ENCODE measurements at regions not wholly inside any gene's neighbourhood (a gene's known extent, or its start where the extent isn't known, plus 50 kb on each side); places are given as distances from the start of the nearest gene placed in this dataset.
A peak's percentile ranks its signal among the peaks of the same experiment; 100 is the strongest.

GRCh38 chr14:101110729-101111619 lies 207.5 kb upstream of the RTL1 start:
- DNase-seq: no peak
- in situ Hi-C loops (cut with MboI; ENCODE audit: low pct_unique_long_range_greater_than_20kb, low sequenced_read_pairs): no loop called here

GRCh38 chr14:101111620-101112290 lies 208.2 kb upstream of the RTL1 start:
- in situ Hi-C loops (cut with MboI; ENCODE audit: low pct_unique_long_range_greater_than_20kb, low sequenced_read_pairs): no loop called here

GRCh38 chr14:101112351-101113107 lies 209.0 kb upstream of the RTL1 start:
- in situ Hi-C loops (cut with MboI; ENCODE audit: low pct_unique_long_range_greater_than_20kb, low sequenced_read_pairs): no loop called here
- no peak for DNase-seq

More at GRCh38 chr14:101111620-101112290, 208.2 kb upstream of the RTL1 start:
- no peak for DNase-seq

GRCh38 chr14:101113108-101113612 lies 209.6 kb upstream of the RTL1 start:
- in situ Hi-C loops (cut with MboI; ENCODE audit: low pct_unique_long_range_greater_than_20kb, low sequenced_read_pairs): no loop called here
- DNase-seq: no peak

GRCh38 chr14:101113835-101114725 lies 210.6 kb upstream of the RTL1 start:
- DNase-seq: no peak
- in situ Hi-C loops (cut with MboI; ENCODE audit: low pct_unique_long_range_greater_than_20kb, low sequenced_read_pairs): no loop called here

- in situ Hi-C loops (cut with MboI; ENCODE audit: low pct_unique_long_range_greater_than_20kb, low sequenced_read_pairs): no loop called here
- DNase-seq: no peak
Measured at GRCh38 chr14:101114726-101115515, 211.4 kb upstream of the RTL1 start.

- in situ Hi-C loops (cut with MboI; ENCODE audit: low pct_unique_long_range_greater_than_20kb, low sequenced_read_pairs): no loop called here
- DNase-seq: no peak
Measured at GRCh38 chr14:101115652-101116051, 212.1 kb upstream of the RTL1 start.

GRCh38 chr14:101116065-101116464 lies 212.5 kb upstream of the RTL1 start:
- in situ Hi-C loops (cut with MboI; ENCODE audit: low pct_unique_long_range_greater_than_20kb, low sequenced_read_pairs): no loop called here
- no peak for DNase-seq

GRCh38 chr14:101116486-101117130 lies 213.1 kb upstream of the RTL1 start:
- in situ Hi-C loops (cut with MboI; ENCODE audit: low pct_unique_long_range_greater_than_20kb, low sequenced_read_pairs): no loop called here
- DNase-seq: no peak

GRCh38 chr14:101117543-101117942 lies 214.0 kb upstream of the RTL1 start:
- no peak for DNase-seq
- in situ Hi-C loops (cut with MboI; ENCODE audit: low pct_unique_long_range_greater_than_20kb, low sequenced_read_pairs): no loop called here

- in situ Hi-C loops (cut with MboI; ENCODE audit: low pct_unique_long_range_greater_than_20kb, low sequenced_read_pairs): no loop called here
- no peak for DNase-seq
Measured at GRCh38 chr14:101118233-101118632, 214.7 kb upstream of the RTL1 start.

GRCh38 chr14:101118746-101119591 lies 215.4 kb upstream of the RTL1 start:
- no peak for DNase-seq

GRCh38 chr14:101119830-101120571 lies 216.5 kb upstream of the RTL1 start:
- in situ Hi-C loops (cut with MboI; ENCODE audit: low pct_unique_long_range_greater_than_20kb, low sequenced_read_pairs): no loop called here
- DNase-seq: peak; percentile 8

More at GRCh38 chr14:101118746-101119591, 215.4 kb upstream of the RTL1 start:
- in situ Hi-C loops (cut with MboI; ENCODE audit: low pct_unique_long_range_greater_than_20kb, low sequenced_read_pairs): no loop called here

- DNase-seq: peak; percentile 91
- in situ Hi-C loops (cut with MboI; ENCODE audit: low pct_unique_long_range_greater_than_20kb, low sequenced_read_pairs): no loop called here
Measured at GRCh38 chr14:101120641-101121507, 217.4 kb upstream of the RTL1 start.

- in situ Hi-C loops (cut with MboI; ENCODE audit: low pct_unique_long_range_greater_than_20kb, low sequenced_read_pairs): no loop called here
- no peak for DNase-seq
Measured at GRCh38 chr14:101121508-101122139, 218.1 kb upstream of the RTL1 start.
